ENCODE measurements at regions not wholly inside any gene's neighbourhood (a gene's known extent, or its start where the extent isn't known, plus 50 kb on each side); places are given as distances from the start of the nearest gene placed in this dataset.

GRCh38 chr14:22008766-22009165, 335.1 kb upstream of the OR4E1 start (continued):
- TF ChIP-seq CTCF (IDR thresholded peaks at IDR 0.05 in 2 of 3, conservative IDR thresholded peaks at IDR 0.05 in 1 of 3; ENCODE audit: borderline replicate concordance in 1 of 3, insufficient read depth in 1 of 3, low read depth in 2 of 3, low read length in 2 of 3) = no peak
- TF ChIP-seq YY1 (IDR thresholded peaks at IDR 0.05; ENCODE audit: extremely low read depth, insufficient replicate concordance, low read depth, low read length) = no peak
- no peak for TF ChIP-seq JUND (IDR thresholded peaks at IDR 0.05)
- no peak for TF ChIP-seq POLR2AphosphoS5 (IDR thresholded peaks at IDR 0.05; ENCODE audit: low read depth, low read length)
- TF ChIP-seq EZH2phosphoT487 (IDR thresholded peaks at IDR 0.05; ENCODE audit: borderline replicate concordance) = no peak
- no peak for TF ChIP-seq POLR2A (IDR thresholded peaks at IDR 0.05; ENCODE audit: borderline replicate concordance, extremely low read depth, insufficient read depth, insufficient read length)
- TF ChIP-seq FOSL1 (IDR thresholded peaks at IDR 0.05; ENCODE audit: low read depth) = no peak
- TF ChIP-seq SP1 (IDR thresholded peaks at IDR 0.05; ENCODE audit: low read depth) = no peak

- H3K27me3 ChIP-seq (ENCODE audit: insufficient read depth, low read length) = peaks cover 6% of the 10 kb centered on the region; the same call in 1 of the 2 replicates
- ATAC-seq (no peak), DNase-seq (ENCODE audit: low read depth, low spot score) (no peak)
- H3K79me2 ChIP-seq (ENCODE audit: insufficient read depth, low read length) = no peaks in the 10 kb centered on the region
- H3K9me3 ChIP-seq (ENCODE audit: control insufficient read depth in 1 of 2, insufficient read depth in 1 of 2, low read depth in 1 of 2, low read length in 2 of 2) = no peaks in the 10 kb centered on the region
- RAD21 ChIA-PET (ENCODE audit: low non-redundant PET in 1 of 2, low total read pairs in 2 of 2, uncharacterized antibody in 2 of 2, unreplicated experiment in 2 of 2) = no interaction called here
- H4K20me1 ChIP-seq (ENCODE audit: insufficient read depth) = no peaks in the 10 kb centered on the region
- H3K9me2 ChIP-seq (ENCODE audit: insufficient read depth) = no peaks in the 10 kb centered on the region
- no peaks in the 10 kb centered on the region for H3K4me1 ChIP-seq (ENCODE audit: control insufficient read depth in 1 of 2, insufficient read depth in 2 of 2, low read length in 2 of 2)
- H3K9ac ChIP-seq (ENCODE audit: low read length) = no peak overlapping the region
- H3K4me2 ChIP-seq (ENCODE audit: low read length) = no peak overlapping the region
- POLR2A ChIA-PET = no interaction called here
- CTCF ChIA-PET = interaction anchor here (1.8 kb wide), 1 partner anchor 30 kb away, joined by 4 read pairs; no protein-coding TSS in a partner anchor
- H3K36me3 ChIP-seq (ENCODE audit: control insufficient read depth in 1 of 2, insufficient read depth in 2 of 2, low read length in 2 of 2) = no peaks in the 10 kb centered on the region
- intact Hi-C loops (cut with micrococcal nuclease) = no loop called here
- BruUV-seq (replicated peaks) = no TSS peak
- no peak overlapping the region for H3K4me3 ChIP-seq (replicated peaks in 1 of 2; ENCODE audit: low read depth in 1 of 2, low read length in 2 of 2)
- H2AFZ ChIP-seq (ENCODE audit: low read depth, low read length, poor library complexity, severe bottlenecking) = no peak overlapping the region
- no peak overlapping the region for H3K27ac ChIP-seq (ENCODE audit: low read depth, low read length)
- TF ChIP-seq TCF7L2 (IDR thresholded peaks at IDR 0.05; ENCODE audit: borderline replicate concordance, extremely low read depth, insufficient read depth, insufficient read length) (no peak), ZBTB33 (IDR thresholded peaks at IDR 0.05; ENCODE audit: extremely low read depth, insufficient replicate concordance, low read length) (no peak), POLR2AphosphoS5 (IDR thresholded peaks at IDR 0.05; ENCODE audit: low read depth, low read length) (no peak), ELF1 (IDR thresholded peaks at IDR 0.05; ENCODE audit: borderline replicate concordance, low read depth) (no peak), CBX3 (IDR thresholded peaks at IDR 0.05; ENCODE audit: low read depth) (no peak), REST (IDR thresholded peaks at IDR 0.05; ENCODE audit: low read depth) (no peak), MAX (IDR thresholded peaks at IDR 0.05) (no peak)
Observed at GRCh38 chr14:22007784-22008412, 334.3 kb upstream of the OR4E1 start.
